ENCODE measurements at regions not wholly inside any gene's neighbourhood (a gene's known extent, or its start where the extent isn't known, plus 50 kb on each side); places are given as distances from the start of the nearest gene placed in this dataset.

DNA sequence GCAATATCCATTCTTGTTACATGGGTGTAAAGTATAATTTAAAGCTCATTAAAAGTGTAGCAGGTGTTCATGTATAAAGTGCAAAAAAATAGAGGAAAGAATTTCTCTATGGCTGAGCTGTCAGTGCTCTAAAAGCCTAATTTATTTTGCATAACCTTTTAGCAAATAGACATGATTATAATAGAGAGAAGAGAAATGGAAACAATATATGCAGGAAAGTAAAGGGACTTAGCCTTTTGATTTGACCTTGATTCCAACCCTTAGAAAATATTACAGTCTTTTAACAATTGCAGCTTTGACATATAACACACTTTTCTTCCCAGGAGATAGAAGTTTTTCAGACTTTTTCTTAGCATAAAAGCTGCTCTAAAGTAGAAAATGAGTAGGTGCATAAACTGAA, 978.3 kb downstream of the PCDH18 start:
- Histone ChIP-seq H3K4me1 (ENCODE audit: control insufficient read depth, insufficient read depth, low read length) (no peaks in the 10 kb centered on the region), H3K9me3 (ENCODE audit: control insufficient read depth, insufficient read depth, low read length) (no peaks in the 10 kb centered on the region), H3K36me3 (ENCODE audit: control insufficient read depth, insufficient read depth, low read length) (no peaks in the 10 kb centered on the region), H3K4me3 (ENCODE audit: low read length) (no peak overlapping the region), H3K27ac (ENCODE audit: low read length) (no peak overlapping the region), H3K27me3 (ENCODE audit: control insufficient read depth, insufficient read depth, low read length) (no peaks in the 10 kb centered on the region)
- no peak for DNase-seq (ENCODE audit: low read depth, low spot score)

DNA sequence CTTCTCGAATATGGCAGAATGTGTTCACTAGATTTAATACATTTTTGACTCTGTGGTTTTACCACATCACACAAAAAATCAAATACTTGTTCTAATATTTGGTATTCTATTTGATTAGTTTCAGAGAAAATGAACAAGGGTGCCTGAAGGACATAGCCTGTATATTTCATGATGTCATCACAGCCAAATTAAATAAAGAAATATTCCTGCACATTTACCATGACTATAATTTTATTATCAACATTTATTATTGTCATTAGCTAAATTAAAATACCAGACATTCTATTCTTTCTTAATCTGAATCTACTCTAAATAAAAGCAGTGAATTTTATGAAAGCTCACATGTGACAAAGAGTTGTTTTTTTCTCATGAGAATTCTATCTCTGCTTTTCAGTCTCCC, 980.5 kb downstream of the PCDH18 start:
- Histone ChIP-seq H3K4me1 (ENCODE audit: control insufficient read depth, insufficient read depth, low read length) (no peaks in the 10 kb centered on the region), H3K9me3 (ENCODE audit: control insufficient read depth, insufficient read depth, low read length) (no peaks in the 10 kb centered on the region), H3K27me3 (ENCODE audit: control insufficient read depth, insufficient read depth, low read length) (no peaks in the 10 kb centered on the region), H3K36me3 (ENCODE audit: control insufficient read depth, insufficient read depth, low read length) (no peaks in the 10 kb centered on the region), H3K4me3 (ENCODE audit: low read length) (no peak overlapping the region), H3K27ac (ENCODE audit: low read length) (no peak overlapping the region)
- no peak for DNase-seq (ENCODE audit: low read depth, low spot score)
- no CpG with 5 or more reads among the region's 1 CpG for WGBS (ENCODE audit: insufficient coverage, insufficient read length)

DNA sequence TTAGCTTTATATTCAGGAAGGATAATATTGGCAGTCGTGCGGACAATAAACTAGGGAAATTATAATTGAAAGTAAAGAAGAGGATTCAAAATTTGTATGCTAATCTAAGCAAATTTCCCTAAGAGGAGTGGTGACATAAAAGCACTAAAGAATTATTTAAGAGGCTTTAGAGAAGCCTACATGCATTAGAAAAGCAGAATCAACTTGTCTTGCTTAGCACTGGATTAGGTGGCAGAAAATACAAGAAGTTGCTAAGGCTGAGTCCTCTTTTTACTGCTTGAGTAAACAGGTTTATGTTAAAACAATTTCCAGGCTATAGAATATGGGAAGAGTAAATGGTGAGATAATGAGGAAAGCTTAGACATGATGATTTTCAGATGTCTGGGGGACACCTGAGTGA, 991.5 kb downstream of the PCDH18 start:
- no peaks in the 10 kb centered on the region for H3K27me3 ChIP-seq (ENCODE audit: control insufficient read depth, insufficient read depth, low read length)
- H3K4me3 ChIP-seq (ENCODE audit: low read length), result no peak overlapping the region
- WGBS (ENCODE audit: insufficient coverage, insufficient read length), result 100% methylated on average over 2 of the region's 2 CpGs
- no peak for DNase-seq (ENCODE audit: low read depth, low spot score)
- no peak overlapping the region for H3K27ac ChIP-seq (ENCODE audit: low read length)
- no peaks in the 10 kb centered on the region for H3K9me3 ChIP-seq (ENCODE audit: control insufficient read depth, insufficient read depth, low read length)
- no peaks in the 10 kb centered on the region for H3K4me1 ChIP-seq (ENCODE audit: control insufficient read depth, insufficient read depth, low read length)
- H3K36me3 ChIP-seq (ENCODE audit: control insufficient read depth, insufficient read depth, low read length), result no peaks in the 10 kb centered on the region

DNA sequence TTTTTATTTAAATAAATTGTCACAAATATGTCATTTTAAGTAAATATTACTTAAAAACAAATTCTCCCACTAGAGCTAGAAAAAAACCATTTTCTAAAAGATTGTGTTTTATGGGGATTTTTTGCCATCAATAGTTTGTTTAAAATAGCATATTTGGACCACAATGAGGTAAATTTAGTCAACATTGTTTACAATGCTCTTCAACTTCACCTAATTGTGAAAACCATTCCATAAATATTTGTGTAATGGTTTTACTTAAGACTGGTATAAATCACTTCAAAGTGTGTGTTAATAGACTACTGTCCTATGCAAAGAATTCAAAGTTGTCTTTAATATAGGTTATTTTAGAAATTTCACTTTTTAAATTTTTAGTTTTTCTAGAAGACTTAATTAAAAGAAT, 1004.2 kb downstream of the PCDH18 start:
- Histone ChIP-seq H3K27ac (ENCODE audit: low read length) (no peak overlapping the region), H3K4me1 (ENCODE audit: control insufficient read depth, insufficient read depth, low read length) (no peaks in the 10 kb centered on the region), H3K27me3 (ENCODE audit: control insufficient read depth, insufficient read depth, low read length) (no peaks in the 10 kb centered on the region), H3K9me3 (ENCODE audit: control insufficient read depth, insufficient read depth, low read length) (no peaks in the 10 kb centered on the region), H3K36me3 (ENCODE audit: control insufficient read depth, insufficient read depth, low read length) (no peaks in the 10 kb centered on the region), H3K4me3 (ENCODE audit: low read length) (no peak overlapping the region)
- DNase-seq (ENCODE audit: low read depth, low spot score), result no peak

DNA sequence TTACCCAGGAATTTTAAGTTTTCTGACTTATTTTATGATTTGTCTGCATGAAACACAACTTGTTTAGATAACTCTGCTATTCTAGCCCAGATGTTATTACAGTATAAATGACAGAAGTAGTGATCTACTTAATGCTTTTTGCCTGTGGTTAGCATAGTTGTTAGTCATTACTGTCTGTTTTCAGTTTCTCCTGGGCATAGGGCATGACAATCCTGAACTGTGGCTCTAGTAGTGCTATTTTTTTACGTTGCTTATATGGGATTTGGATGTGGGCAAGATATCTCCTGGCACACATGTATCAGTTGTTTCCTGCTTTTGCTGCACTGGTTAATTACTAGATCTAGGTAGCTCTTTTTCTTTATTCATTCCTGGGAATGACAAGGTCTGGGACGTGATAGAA, 1005.8 kb downstream of the PCDH18 start:
- WGBS (ENCODE audit: insufficient coverage, insufficient read length), result no CpG with 5 or more reads among the region's 2 CpGs
- no peaks in the 10 kb centered on the region for H3K9me3 ChIP-seq (ENCODE audit: control insufficient read depth, insufficient read depth, low read length)
- H3K4me3 ChIP-seq (ENCODE audit: low read length), result no peak overlapping the region
- H3K27me3 ChIP-seq (ENCODE audit: control insufficient read depth, insufficient read depth, low read length), result no peaks in the 10 kb centered on the region
- no peak for DNase-seq (ENCODE audit: low read depth, low spot score)
- H3K4me1 ChIP-seq (ENCODE audit: control insufficient read depth, insufficient read depth, low read length), result no peaks in the 10 kb centered on the region
- H3K27ac ChIP-seq (ENCODE audit: low read length), result no peak overlapping the region
- H3K36me3 ChIP-seq (ENCODE audit: control insufficient read depth, insufficient read depth, low read length), result no peaks in the 10 kb centered on the region

DNA sequence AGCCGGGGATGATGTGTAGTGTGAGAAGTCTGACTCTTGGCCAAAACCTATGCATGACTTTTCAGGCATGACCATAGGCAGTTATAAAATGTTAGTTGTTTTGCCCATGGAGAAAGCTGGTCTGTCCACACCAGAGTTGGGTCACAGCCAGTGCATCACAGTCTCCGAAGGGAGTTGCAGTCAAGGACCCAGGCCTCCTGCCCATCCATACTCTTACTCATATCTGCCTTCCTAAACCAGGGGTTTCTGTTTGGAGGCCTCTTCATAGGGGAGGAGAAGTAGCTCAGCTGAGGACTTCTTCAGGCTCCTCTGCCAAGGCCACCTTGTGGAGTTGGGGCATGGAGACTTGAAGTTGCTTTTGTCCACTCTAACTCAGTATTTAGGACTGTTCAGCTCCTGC, 1008.3 kb downstream of the PCDH18 start:
- Histone ChIP-seq H3K36me3 (ENCODE audit: control insufficient read depth, insufficient read depth, low read length) (0 out of 2 replicates have a peak, but pooled peaks cover 2% of the 10 kb centered on the region), H3K4me3 (ENCODE audit: low read length) (no peak overlapping the region), H3K27ac (ENCODE audit: low read length) (no peak overlapping the region), H3K9me3 (ENCODE audit: control insufficient read depth, insufficient read depth, low read length) (peaks cover 4% of the 10 kb centered on the region), H3K27me3 (ENCODE audit: control insufficient read depth, insufficient read depth, low read length) (no peaks in the 10 kb centered on the region), H3K4me1 (ENCODE audit: control insufficient read depth, insufficient read depth, low read length) (no peaks in the 10 kb centered on the region)
- no CpG with 5 or more reads among the region's 2 CpGs for WGBS (ENCODE audit: insufficient coverage, insufficient read length)
- DNase-seq (ENCODE audit: low read depth, low spot score), result no peak

DNA sequence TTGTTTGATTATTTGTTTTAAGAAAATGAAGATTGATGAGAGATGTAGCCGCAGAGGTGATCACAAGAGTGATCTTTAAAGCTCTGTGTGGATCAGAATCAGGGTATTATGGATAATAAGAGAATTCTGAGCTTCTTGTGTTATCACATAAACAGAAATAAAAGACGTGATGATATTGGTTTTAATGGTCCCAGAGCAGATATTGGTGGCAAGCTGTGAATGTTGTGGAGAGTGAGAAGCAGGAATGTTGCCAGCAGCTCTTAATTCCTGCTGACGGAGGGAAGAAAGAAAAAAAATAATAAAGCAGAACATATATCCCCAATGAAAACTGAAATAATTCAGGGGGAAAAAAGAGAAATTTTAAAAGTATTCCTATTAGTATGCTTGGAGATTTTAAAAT, 1015.9 kb downstream of the PCDH18 start:
- H3K27me3 ChIP-seq (ENCODE audit: control insufficient read depth, insufficient read depth, low read length), result no peaks in the 10 kb centered on the region
- 0 out of 2 replicates have a peak, but pooled peaks cover 2% of the 10 kb centered on the region for H3K36me3 ChIP-seq (ENCODE audit: control insufficient read depth, insufficient read depth, low read length)
- H3K4me3 ChIP-seq (ENCODE audit: low read length), result no peak overlapping the region
- no peak for DNase-seq (ENCODE audit: low read depth, low spot score)
- H3K4me1 ChIP-seq (ENCODE audit: control insufficient read depth, insufficient read depth, low read length), result no peaks in the 10 kb centered on the region
- no peak overlapping the region for H3K27ac ChIP-seq (ENCODE audit: low read length)
- 100% methylated on average over 1 of the region's 3 CpGs for whole genome bisulfite sequencing (ENCODE audit: insufficient coverage, insufficient read length)
- H3K9me3 ChIP-seq (ENCODE audit: control insufficient read depth, insufficient read depth, low read length), result peaks cover 4% of the 10 kb centered on the region

DNA sequence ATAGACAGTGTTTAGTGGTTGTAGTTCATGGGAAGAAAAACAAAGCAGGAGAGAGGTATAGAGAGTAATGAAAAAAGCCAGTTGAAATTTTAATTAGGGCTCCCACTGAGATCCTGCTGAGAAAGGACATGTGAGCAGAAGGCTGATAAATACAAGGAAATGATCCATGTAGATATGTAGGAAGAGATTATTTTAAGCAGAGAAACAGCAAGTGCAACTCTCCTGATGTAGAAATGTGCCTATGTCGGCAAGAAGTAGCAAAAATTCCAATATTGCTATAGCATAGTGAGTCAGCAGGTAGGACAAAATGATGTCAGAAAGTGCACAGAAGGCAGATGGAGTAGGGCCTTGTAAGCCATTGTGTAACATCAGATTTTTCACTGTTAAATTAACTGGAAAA, 1027.3 kb downstream of the PCDH18 start:
- WGBS (ENCODE audit: insufficient coverage, insufficient read length), result no CpG with 5 or more reads among the region's 1 CpG
- Histone ChIP-seq H3K36me3 (ENCODE audit: control insufficient read depth, insufficient read depth, low read length) (no peaks in the 10 kb centered on the region), H3K9me3 (ENCODE audit: control insufficient read depth, insufficient read depth, low read length) (no peaks in the 10 kb centered on the region), H3K27ac (ENCODE audit: low read length) (no peak overlapping the region), H3K4me3 (ENCODE audit: low read length) (no peak overlapping the region), H3K4me1 (ENCODE audit: control insufficient read depth, insufficient read depth, low read length) (no peaks in the 10 kb centered on the region; the same call in 1 of the 2 replicates), H3K27me3 (ENCODE audit: control insufficient read depth, insufficient read depth, low read length) (no peaks in the 10 kb centered on the region)
- no peak for DNase-seq (ENCODE audit: low read depth, low spot score)

DNA sequence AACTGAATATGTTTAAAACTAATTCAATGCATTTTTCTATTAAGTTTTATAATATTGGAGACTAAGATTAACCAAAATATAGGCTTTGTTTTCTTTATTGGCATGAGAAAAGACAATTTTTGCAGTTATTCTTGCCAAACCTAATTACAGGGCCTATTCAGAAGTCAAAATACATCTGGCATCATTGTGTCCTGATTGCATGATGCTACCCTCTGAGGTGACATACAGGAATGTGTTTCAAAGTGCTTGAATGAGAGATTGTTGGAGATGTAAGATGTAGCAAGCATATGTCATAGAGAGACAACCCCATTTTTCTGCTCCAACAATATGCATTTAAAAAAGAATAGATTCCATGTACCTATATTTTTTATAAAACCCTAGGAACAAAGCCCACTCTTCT, 1036.4 kb downstream of the PCDH18 start:
- no peak overlapping the region for H3K4me3 ChIP-seq (ENCODE audit: low read length)
- H3K9me3 ChIP-seq (ENCODE audit: control insufficient read depth, insufficient read depth, low read length), result no peaks in the 10 kb centered on the region
- no peak for DNase-seq (ENCODE audit: low read depth, low spot score)
- no peaks in the 10 kb centered on the region for H3K27me3 ChIP-seq (ENCODE audit: control insufficient read depth, insufficient read depth, low read length)
- no peaks in the 10 kb centered on the region for H3K36me3 ChIP-seq (ENCODE audit: control insufficient read depth, insufficient read depth, low read length)
- no peak overlapping the region for H3K27ac ChIP-seq (ENCODE audit: low read length)
- no peaks in the 10 kb centered on the region for H3K4me1 ChIP-seq (ENCODE audit: control insufficient read depth, insufficient read depth, low read length)

DNA sequence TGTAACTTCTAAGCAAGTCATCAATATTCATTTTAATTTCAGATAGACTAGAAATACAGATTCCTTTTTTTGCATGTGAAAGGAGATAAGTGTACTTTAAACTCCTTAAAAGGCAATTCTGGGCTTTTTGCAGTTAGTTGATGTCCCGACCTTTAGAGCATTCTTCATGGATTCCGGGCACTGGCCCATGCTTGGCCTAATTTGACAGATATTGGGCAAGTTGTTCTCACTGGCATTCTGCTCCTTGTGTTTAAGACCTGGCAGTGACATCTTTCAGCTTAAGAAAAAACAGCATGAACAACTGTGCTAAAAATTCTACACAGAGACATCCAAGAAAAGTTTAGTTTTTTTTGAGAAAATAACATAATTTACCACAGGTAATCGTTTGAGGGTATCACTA, 1037.2 kb downstream of the PCDH18 start:
- no peaks in the 10 kb centered on the region for H3K9me3 ChIP-seq (ENCODE audit: control insufficient read depth, insufficient read depth, low read length)
- WGBS (ENCODE audit: insufficient coverage, insufficient read length), result no CpG with 5 or more reads among the region's 3 CpGs
- no peaks in the 10 kb centered on the region for H3K36me3 ChIP-seq (ENCODE audit: control insufficient read depth, insufficient read depth, low read length)
- H3K27me3 ChIP-seq (ENCODE audit: control insufficient read depth, insufficient read depth, low read length), result no peaks in the 10 kb centered on the region
- no peak overlapping the region for H3K4me3 ChIP-seq (ENCODE audit: low read length)
- no peaks in the 10 kb centered on the region for H3K4me1 ChIP-seq (ENCODE audit: control insufficient read depth, insufficient read depth, low read length)
- DNase-seq (ENCODE audit: low read depth, low spot score), result no peak
- no peak overlapping the region for H3K27ac ChIP-seq (ENCODE audit: low read length)

DNA sequence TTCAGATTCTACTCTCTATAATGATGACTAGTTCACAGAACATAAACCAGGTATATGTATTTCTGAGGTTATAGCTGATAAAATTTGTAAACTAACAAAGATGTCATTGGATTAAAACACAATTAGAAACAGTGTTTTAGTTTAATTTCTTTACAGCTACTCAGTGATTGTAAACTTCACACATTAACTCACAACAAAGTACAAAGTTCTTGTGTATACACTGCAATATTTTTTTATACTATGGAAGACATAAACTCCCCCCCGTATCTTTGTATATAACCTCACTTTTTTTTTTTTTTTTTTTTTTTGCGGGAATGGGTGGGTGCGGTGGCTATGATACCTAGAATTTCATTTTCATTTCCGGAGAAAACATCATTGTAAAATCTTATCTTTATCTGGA, 1043.2 kb downstream of the PCDH18 start:
- Histone ChIP-seq H3K27ac (ENCODE audit: low read length) (no peak overlapping the region), H3K27me3 (ENCODE audit: control insufficient read depth, insufficient read depth, low read length) (no peaks in the 10 kb centered on the region), H3K4me3 (ENCODE audit: low read length) (no peak overlapping the region), H3K9me3 (ENCODE audit: control insufficient read depth, insufficient read depth, low read length) (no peaks in the 10 kb centered on the region), H3K36me3 (ENCODE audit: control insufficient read depth, insufficient read depth, low read length) (no peaks in the 10 kb centered on the region), H3K4me1 (ENCODE audit: control insufficient read depth, insufficient read depth, low read length) (no peaks in the 10 kb centered on the region)
- no peak for DNase-seq (ENCODE audit: low read depth, low spot score)
- no CpG with 5 or more reads among the region's 4 CpGs for WGBS (ENCODE audit: insufficient coverage, insufficient read length)

Data from iPS DF 6.9 (cell line).